ENCODE measurements at regions not wholly inside any gene's neighbourhood (a gene's known extent, or its start where the extent isn't known, plus 50 kb on each side); places are given as distances from the start of the nearest gene placed in this dataset.

GRCh38 chr6:1065986-1066385, 245.9 kb upstream of the FOXQ1 start:
- no peak for DNase-seq
- TF ChIP-seq GATA1 (IDR thresholded peaks at IDR 0.05; ENCODE audit: low read depth, low read length) (no peak), POLR2A (IDR thresholded peaks at IDR 0.05; ENCODE audit: low read length) (no peak)

- TF ChIP-seq GATA1 (IDR thresholded peaks at IDR 0.05; ENCODE audit: low read depth, low read length), result no peak
- no peak for TF ChIP-seq POLR2A (IDR thresholded peaks at IDR 0.05; ENCODE audit: low read length)
- DNase-seq, result no peak
Measured at GRCh38 chr6:1063671-1064355, 248.1 kb upstream of the FOXQ1 start.

GRCh38 chr6:1062786-1063545, 248.9 kb upstream of the FOXQ1 start:
- no peak for DNase-seq

GRCh38 chr6:1059596-1059995, 252.3 kb upstream of the FOXQ1 start:
- TF ChIP-seq POLR2A (IDR thresholded peaks at IDR 0.05; ENCODE audit: low read length), result no peak
- no peak for DNase-seq

More at GRCh38 chr6:1062786-1063545, 248.9 kb upstream of the FOXQ1 start:
- no peak for TF ChIP-seq GATA1 (IDR thresholded peaks at IDR 0.05; ENCODE audit: low read depth, low read length)
- TF ChIP-seq POLR2A (IDR thresholded peaks at IDR 0.05; ENCODE audit: low read length), result no peak

GRCh38 chr6:1057490-1058135, 254.3 kb upstream of the FOXQ1 start:
- DNase-seq, result no peak
- TF ChIP-seq GATA1 (IDR thresholded peaks at IDR 0.05; ENCODE audit: low read depth, low read length) (no peak), POLR2A (IDR thresholded peaks at IDR 0.05; ENCODE audit: low read length) (no peak)

GRCh38 chr6:1055015-1055921, 256.6 kb upstream of the FOXQ1 start:
- DNase-seq, result no peak

GRCh38 chr6:1054653-1055014, 257.3 kb upstream of the FOXQ1 start:
- no peak for TF ChIP-seq GATA1 (IDR thresholded peaks at IDR 0.05; ENCODE audit: low read depth, low read length)
- TF ChIP-seq POLR2A (IDR thresholded peaks at IDR 0.05; ENCODE audit: low read length), result no peak
- no peak for DNase-seq

More at GRCh38 chr6:1055015-1055921, 256.6 kb upstream of the FOXQ1 start:
- TF ChIP-seq GATA1 (IDR thresholded peaks at IDR 0.05; ENCODE audit: low read depth, low read length) (no peak), POLR2A (IDR thresholded peaks at IDR 0.05; ENCODE audit: low read length) (no peak)

GRCh38 chr6:1053586-1053985, 258.3 kb upstream of the FOXQ1 start:
- no peak for DNase-seq
- TF ChIP-seq POLR2A (IDR thresholded peaks at IDR 0.05; ENCODE audit: low read length) (no peak), GATA1 (IDR thresholded peaks at IDR 0.05; ENCODE audit: low read depth, low read length) (no peak)

- TF ChIP-seq POLR2A (IDR thresholded peaks at IDR 0.05; ENCODE audit: low read length) (no peak), GATA1 (IDR thresholded peaks at IDR 0.05; ENCODE audit: low read depth, low read length) (no peak)
- DNase-seq, result no peak
Measured at GRCh38 chr6:1052262-1052661, 259.6 kb upstream of the FOXQ1 start.

GRCh38 chr6:1049900-1050299, 262.0 kb upstream of the FOXQ1 start:
- TF ChIP-seq GATA1 (IDR thresholded peaks at IDR 0.05; ENCODE audit: low read depth, low read length) (no peak), POLR2A (IDR thresholded peaks at IDR 0.05; ENCODE audit: low read length) (no peak)
- DNase-seq, result no peak

GRCh38 chr6:1049170-1049569, 262.7 kb upstream of the FOXQ1 start:
- TF ChIP-seq POLR2A (IDR thresholded peaks at IDR 0.05; ENCODE audit: low read length) (no peak), GATA1 (IDR thresholded peaks at IDR 0.05; ENCODE audit: low read depth, low read length) (no peak)
- DNase-seq, result no peak

GRCh38 chr6:1047981-1048541, 263.8 kb upstream of the FOXQ1 start:
- DNase-seq, result no peak
- TF ChIP-seq POLR2A (IDR thresholded peaks at IDR 0.05; ENCODE audit: low read length) (no peak), GATA1 (IDR thresholded peaks at IDR 0.05; ENCODE audit: low read depth, low read length) (no peak)

- TF ChIP-seq POLR2A (IDR thresholded peaks at IDR 0.05; ENCODE audit: low read length), result no peak
- TF ChIP-seq GATA1 (IDR thresholded peaks at IDR 0.05; ENCODE audit: low read depth, low read length), result no peak
Measured at GRCh38 chr6:1045239-1045638, 266.7 kb upstream of the FOXQ1 start.

More at GRCh38 chr6:1045239-1045638, 266.7 kb upstream of the FOXQ1 start:
- DNase-seq, result no peak
